ENCODE measurements at regions not wholly inside any gene's neighbourhood (a gene's known extent, or its start where the extent isn't known, plus 50 kb on each side); places are given as distances from the start of the nearest gene placed in this dataset.

- H3K9me3 ChIP-seq (replicated peaks) = peaks cover under 1% of the 10 kb centered on the region
- no peak overlapping the region for H3K4me3 ChIP-seq
- no peak overlapping the region for H3K27ac ChIP-seq (replicated peaks)
- no peaks in the 10 kb centered on the region for H3K36me3 ChIP-seq
- no peaks in the 10 kb centered on the region for H3K4me1 ChIP-seq
- no peak for TF ChIP-seq CTCF (IDR thresholded peaks at IDR 0.05; ENCODE audit: borderline replicate concordance)
- H3K27me3 ChIP-seq (ENCODE audit: low read depth) = no peaks in the 10 kb centered on the region
- intact Hi-C loops (cut with micrococcal nuclease) = no loop called here
- DNase-seq = no peak
These were observed 719.8 kb upstream of the LRRC4C start for GRCh38 chr11:42179216-42179615.

GRCh38 chr11:42195289-42196013 is 736.0 kb upstream of the LRRC4C start:
- no peaks in the 10 kb centered on the region for H3K4me1 ChIP-seq
- H3K36me3 ChIP-seq = no peaks in the 10 kb centered on the region
- H3K27me3 ChIP-seq (ENCODE audit: low read depth) = no peaks in the 10 kb centered on the region
- no peak overlapping the region for H3K4me3 ChIP-seq
- intact Hi-C loops (cut with micrococcal nuclease) = no loop called here
- DNase-seq = no peak
- TF ChIP-seq CTCF (IDR thresholded peaks at IDR 0.05; ENCODE audit: borderline replicate concordance) = no peak
- no peak overlapping the region for H3K27ac ChIP-seq (replicated peaks)
- peaks cover 19% of the 10 kb centered on the region for H3K9me3 ChIP-seq (replicated peaks)

GRCh38 chr11:42200311-42200710 is 740.9 kb upstream of the LRRC4C start:
- H3K27me3 ChIP-seq (ENCODE audit: low read depth) = no peaks in the 10 kb centered on the region
- no peaks in the 10 kb centered on the region for H3K4me1 ChIP-seq
- no peak for TF ChIP-seq CTCF (IDR thresholded peaks at IDR 0.05; ENCODE audit: borderline replicate concordance)
- H3K4me3 ChIP-seq = no peak overlapping the region
- intact Hi-C loops (cut with micrococcal nuclease) = no loop called here
- H3K9me3 ChIP-seq (replicated peaks) = peaks cover 19% of the 10 kb centered on the region
- H3K27ac ChIP-seq (replicated peaks) = no peak overlapping the region
- no peaks in the 10 kb centered on the region for H3K36me3 ChIP-seq
- no peak for DNase-seq

GRCh38 chr11:42201603-42202148 is 742.2 kb upstream of the LRRC4C start:
- no peaks in the 10 kb centered on the region for H3K27me3 ChIP-seq (ENCODE audit: low read depth)
- no peak overlapping the region for H3K27ac ChIP-seq (replicated peaks)
- no peaks in the 10 kb centered on the region for H3K4me1 ChIP-seq
- no peaks in the 10 kb centered on the region for H3K36me3 ChIP-seq
- H3K9me3 ChIP-seq (replicated peaks) = peaks cover 17% of the 10 kb centered on the region
- no peak for DNase-seq
- no peak for TF ChIP-seq CTCF (IDR thresholded peaks at IDR 0.05; ENCODE audit: borderline replicate concordance)
- intact Hi-C loops (cut with micrococcal nuclease) = no loop called here
- no peak overlapping the region for H3K4me3 ChIP-seq

GRCh38 chr11:42205518-42205917 is 746.1 kb upstream of the LRRC4C start:
- TF ChIP-seq CTCF (IDR thresholded peaks at IDR 0.05; ENCODE audit: borderline replicate concordance) = no peak
- H3K4me3 ChIP-seq = no peak overlapping the region
- intact Hi-C loops (cut with micrococcal nuclease) = no loop called here

More at GRCh38 chr11:42205518-42205917, 746.1 kb upstream of the LRRC4C start:
- no peak for DNase-seq
- no peaks in the 10 kb centered on the region for H3K27me3 ChIP-seq (ENCODE audit: low read depth)
- H3K4me1 ChIP-seq = no peaks in the 10 kb centered on the region
- peaks cover 24% of the 10 kb centered on the region for H3K9me3 ChIP-seq (replicated peaks)
- no peaks in the 10 kb centered on the region for H3K36me3 ChIP-seq
- H3K27ac ChIP-seq (replicated peaks) = no peak overlapping the region
